ENCODE measurements at regions not wholly inside any gene's neighbourhood (a gene's known extent, or its start where the extent isn't known, plus 50 kb on each side); places are given as distances from the start of the nearest gene placed in this dataset.
"Not testable (repeated sequence)": the region's sequence is repeated elsewhere in the genome, so short reads cannot be mapped to it uniquely, and the experiment has no call there.

GRCh38 chr15:26126819-26127387 lies 263.8 kb upstream of the ATP10A start:
- no peak for DNase-seq (ENCODE audit: low spot score)

GRCh38 chr15:26126070-26126469 lies 262.9 kb upstream of the ATP10A start:
- DNase-seq (ENCODE audit: low spot score), result no peak

- no peak for DNase-seq (ENCODE audit: low spot score)
Measured at GRCh38 chr15:26125664-26126063, 262.5 kb upstream of the ATP10A start.

- DNase-seq (ENCODE audit: low spot score), result no peak
Measured at GRCh38 chr15:26119322-26119721, 256.2 kb upstream of the ATP10A start.

GRCh38 chr15:26115229-26115943 lies 252.3 kb upstream of the ATP10A start:
- no peak for DNase-seq (ENCODE audit: low spot score)

- not testable (repeated sequence) for DNase-seq (ENCODE audit: low spot score)
Measured at GRCh38 chr15:26114128-26114527, 251.0 kb upstream of the ATP10A start.

- DNase-seq (ENCODE audit: low spot score), result no peak
Measured at GRCh38 chr15:26113296-26113695, 250.2 kb upstream of the ATP10A start.

GRCh38 chr15:26109203-26109602 lies 246.1 kb upstream of the ATP10A start:
- no peak for DNase-seq (ENCODE audit: low spot score)

GRCh38 chr15:26106556-26106955 lies 243.4 kb upstream of the ATP10A start:
- no peak for DNase-seq (ENCODE audit: low spot score)

- no peak for DNase-seq (ENCODE audit: low spot score)
Measured at GRCh38 chr15:26103002-26103404, 239.9 kb upstream of the ATP10A start.

- DNase-seq (ENCODE audit: low spot score), result no peak
Measured at GRCh38 chr15:26102365-26102764, 239.2 kb upstream of the ATP10A start.

GRCh38 chr15:26101443-26101842 lies 238.3 kb upstream of the ATP10A start:
- DNase-seq (ENCODE audit: low spot score), result no peak

GRCh38 chr15:26098801-26099200 lies 235.7 kb upstream of the ATP10A start:
- no peak for DNase-seq (ENCODE audit: low spot score)

- DNase-seq (ENCODE audit: low spot score), result no peak
Measured at GRCh38 chr15:26097216-26097615, 234.1 kb upstream of the ATP10A start.

GRCh38 chr15:26096581-26096980 lies 233.5 kb upstream of the ATP10A start:
- no peak for DNase-seq (ENCODE audit: low spot score)

GRCh38 chr15:26095710-26096330 lies 232.7 kb upstream of the ATP10A start:
- no peak for DNase-seq (ENCODE audit: low spot score)

- DNase-seq (ENCODE audit: low spot score), result peak; percentile 9
Measured at GRCh38 chr15:26091184-26091583, 228.1 kb upstream of the ATP10A start.

GRCh38 chr15:26087881-26088280 lies 224.8 kb upstream of the ATP10A start:
- no peak for DNase-seq (ENCODE audit: low spot score)

GRCh38 chr15:26087395-26087794 lies 224.3 kb upstream of the ATP10A start:
- no peak for DNase-seq (ENCODE audit: low spot score)

- DNase-seq (ENCODE audit: low spot score), result no peak
Measured at GRCh38 chr15:26084771-26085170, 221.6 kb upstream of the ATP10A start.

- no peak for DNase-seq (ENCODE audit: low spot score)
Measured at GRCh38 chr15:26083896-26084295, 220.8 kb upstream of the ATP10A start.

GRCh38 chr15:26083457-26083856 lies 220.3 kb upstream of the ATP10A start:
- DNase-seq (ENCODE audit: low spot score), result peak; percentile 26
